ENCODE measurements at regions not wholly inside any gene's neighbourhood (a gene's known extent, or its start where the extent isn't known, plus 50 kb on each side); places are given as distances from the start of the nearest gene placed in this dataset.

- TF ChIP-seq CTCF (IDR thresholded peaks at IDR 0.05) (no peak), POLR2A (IDR thresholded peaks at IDR 0.05) (no peak)
Observed at GRCh38 chr15:57773051-57773450, 66.5 kb downstream of the POLR2M start.
